ACC112 (cell line): ENCODE measurements at regions not wholly inside any gene's neighbourhood (a gene's known extent, or its start where the extent isn't known, plus 50 kb on each side); places are given as distances from the start of the nearest gene placed in this dataset.

Source experiments
- H2AFZ ChIP-seq: fragments of 200-600 bp; sonication (generic); one replicate; pipeline ENCODE4 v1.6.0; 2017; ENCODE audit warnings: antibody characterized with exemption, low read length; ENCODE audit not compliant: unreplicated experiment
- H3K27ac ChIP-seq: fragments of 200-600 bp; sonication (generic); 2 replicates; pipeline ENCODE4 v1.5.1; 2014; ENCODE audit warnings: low read depth, mild to moderate bottlenecking, antibody characterized with exemption, low read length, moderate library complexity
- H3K27me3 ChIP-seq: fragments of 200-600 bp; sonication (generic); 2 replicates; pipeline ENCODE4 v1.6.1; 2014; ENCODE audit warnings: mild to moderate bottlenecking, antibody characterized with exemption, low read length, moderate library complexity, mixed read lengths; ENCODE audit not compliant: insufficient read depth
- H3K36me3 ChIP-seq: fragments of 200-600 bp; sonication (generic); 2 replicates; pipeline ENCODE4 v1.6.1; 2016; ENCODE audit warnings: mild to moderate bottlenecking, antibody characterized with exemption, low read length, moderate library complexity, mixed read lengths; ENCODE audit not compliant: insufficient read depth
- H3K4me1 ChIP-seq: fragments of 200-600 bp; sonication (generic); one replicate; pipeline ENCODE4 v1.6.1; 2016; ENCODE audit warnings: low read length, mixed read lengths; ENCODE audit not compliant: insufficient read depth, unreplicated experiment, control insufficient read depth
- H3K4me3 ChIP-seq: fragments of 200-600 bp; sonication (generic); 2 replicates; pipeline ENCODE4 v1.5.1; 2014; ENCODE audit warnings: mild to moderate bottlenecking, low read depth, low read length
- H3K79me2 ChIP-seq: fragments of 200-600 bp; sonication (generic); one replicate; pipeline ENCODE4 v1.6.0; 2016; ENCODE audit warnings: low read length; ENCODE audit not compliant: control insufficient read depth, unreplicated experiment, insufficient read depth

GRCh38 chr5:69000216-69000919 is 93.4 kb upstream of the SLC30A5 start:
- H3K4me3 ChIP-seq, result no peak overlapping the region
- no peaks in the 10 kb centered on the region for H3K27me3 ChIP-seq
- H3K79me2 ChIP-seq, result no peaks in the 10 kb centered on the region
- H2AFZ ChIP-seq, result no peak overlapping the region
- H3K27ac ChIP-seq, result no peak overlapping the region
- no peaks in the 10 kb centered on the region for H3K4me1 ChIP-seq
- H3K36me3 ChIP-seq, result no peaks in the 10 kb centered on the region

DNA sequence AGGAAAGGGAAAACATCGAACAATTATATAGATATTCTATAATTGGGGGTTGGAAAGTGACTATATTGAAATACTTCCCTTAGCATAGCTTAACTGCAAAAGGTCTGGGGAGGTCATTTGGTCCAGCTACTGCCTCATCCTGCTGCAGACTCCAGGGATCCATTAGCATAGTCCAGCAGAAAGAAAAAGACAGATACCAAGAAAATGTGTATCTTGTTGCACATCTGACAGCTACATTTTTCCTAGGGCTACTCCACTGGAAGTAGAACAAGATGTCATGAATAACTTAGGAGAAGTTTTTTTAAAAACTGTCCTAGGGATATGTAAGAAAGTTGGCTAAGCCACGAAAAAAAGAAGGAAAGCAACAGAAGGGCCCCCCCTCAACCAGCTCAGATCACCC is 92.9 kb upstream of the SLC30A5 start:
- H3K4me1 ChIP-seq, result no peaks in the 10 kb centered on the region
- no peaks in the 10 kb centered on the region; the same call in 1 of the 2 replicates for H3K27me3 ChIP-seq
- no peak overlapping the region for H2AFZ ChIP-seq
- no peak overlapping the region for H3K27ac ChIP-seq
- no peaks in the 10 kb centered on the region for H3K79me2 ChIP-seq
- no peak overlapping the region for H3K4me3 ChIP-seq
- no peaks in the 10 kb centered on the region for H3K36me3 ChIP-seq

DNA sequence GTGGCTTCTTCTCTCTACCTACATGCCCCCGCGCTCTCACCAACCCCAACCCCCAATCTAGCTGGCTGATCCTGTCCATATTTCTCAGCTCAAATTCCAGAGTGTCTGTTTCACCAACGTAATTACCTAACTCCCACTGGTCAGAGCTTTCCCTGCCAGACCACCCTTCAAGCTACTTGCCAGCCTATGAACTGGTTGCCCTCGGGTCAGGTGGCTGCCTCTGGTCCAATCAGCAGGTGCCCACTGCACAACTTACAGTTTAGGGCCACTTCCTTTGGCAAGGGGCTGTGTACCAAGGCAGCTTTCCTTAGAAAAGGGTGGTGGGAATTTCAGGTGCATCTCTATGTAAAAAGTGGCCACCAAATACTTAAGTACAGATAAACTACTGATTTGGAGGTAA is 92.2 kb upstream of the SLC30A5 start:
- Histone ChIP-seq H2AFZ (no peak overlapping the region), H3K4me1 (no peaks in the 10 kb centered on the region), H3K27me3 (peaks cover 7% of the 10 kb centered on the region; the same call in 1 of the 2 replicates), H3K4me3 (no peak overlapping the region), H3K79me2 (no peaks in the 10 kb centered on the region), H3K36me3 (no peaks in the 10 kb centered on the region), H3K27ac (no peak overlapping the region)

DNA sequence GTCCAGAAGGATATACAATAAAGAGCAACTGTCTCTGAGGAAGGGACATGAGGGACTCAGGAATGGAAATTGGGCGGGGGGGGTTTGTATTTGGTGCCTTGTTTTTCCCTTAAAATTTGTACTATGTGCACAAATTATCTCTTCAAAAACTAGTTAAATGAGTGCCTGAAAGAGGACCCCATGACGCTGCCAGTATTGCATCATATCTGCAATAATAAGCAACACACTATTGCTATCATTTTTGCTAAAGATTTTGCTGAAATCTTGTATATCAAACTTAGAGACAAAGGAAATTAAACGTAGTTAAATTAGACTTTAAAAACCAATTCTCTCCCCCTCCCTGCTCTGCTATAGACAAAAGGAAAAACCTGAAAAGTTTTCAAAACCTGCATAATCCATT is 89.7 kb upstream of the SLC30A5 start:
- no peaks in the 10 kb centered on the region for H3K79me2 ChIP-seq
- H3K4me3 ChIP-seq, result no peak overlapping the region
- peaks cover 10% of the 10 kb centered on the region; the same call in 1 of the 2 replicates for H3K27me3 ChIP-seq
- H2AFZ ChIP-seq, result no peak overlapping the region
- no peaks in the 10 kb centered on the region for H3K4me1 ChIP-seq
- no peaks in the 10 kb centered on the region for H3K36me3 ChIP-seq
- H3K27ac ChIP-seq, result no peak overlapping the region

DNA sequence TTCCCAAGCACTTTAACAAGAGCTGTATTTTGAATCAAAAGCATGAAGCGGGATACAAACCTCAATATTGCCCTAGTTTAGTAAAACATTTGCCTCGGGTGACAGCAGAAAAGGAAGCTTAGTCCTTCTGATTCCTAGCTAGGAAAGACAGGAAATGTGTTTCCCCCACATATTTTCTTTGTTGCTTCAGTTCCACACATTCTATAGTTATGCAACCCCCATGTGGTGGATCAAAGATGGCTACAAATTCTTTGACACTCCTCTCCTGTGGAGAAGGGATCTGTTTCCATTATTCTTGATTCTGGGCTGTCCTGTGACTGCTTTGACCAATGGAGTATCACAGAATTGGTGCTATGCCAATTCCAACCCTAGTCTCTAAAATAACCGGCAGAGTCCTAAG is 89.1 kb upstream of the SLC30A5 start:
- H3K4me1 ChIP-seq, result no peaks in the 10 kb centered on the region
- no peak overlapping the region for H3K4me3 ChIP-seq
- no peak overlapping the region for H2AFZ ChIP-seq
- no peaks in the 10 kb centered on the region for H3K79me2 ChIP-seq
- H3K36me3 ChIP-seq, result no peaks in the 10 kb centered on the region
- no peak overlapping the region for H3K27ac ChIP-seq
- H3K27me3 ChIP-seq, result peaks cover 10% of the 10 kb centered on the region; the same call in 1 of the 2 replicates

DNA sequence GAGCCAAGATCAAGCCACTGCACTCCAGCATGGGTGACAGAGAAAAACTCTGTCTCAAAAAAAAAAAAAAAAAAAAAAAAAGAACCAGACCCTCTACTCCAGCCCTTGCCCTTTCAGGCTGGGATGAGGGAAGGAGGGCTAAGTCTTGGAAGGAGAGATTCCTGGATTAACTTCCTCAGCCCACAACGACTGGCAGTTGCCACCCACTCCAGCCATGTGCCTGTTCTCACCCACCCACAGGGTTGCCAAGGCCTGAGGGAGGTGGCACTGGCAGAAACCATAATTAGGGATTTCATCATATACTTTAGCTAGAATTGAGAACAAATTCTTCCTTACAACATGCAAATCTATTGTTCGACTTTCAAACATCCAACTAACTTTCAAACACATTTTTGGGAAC is 87.8 kb upstream of the SLC30A5 start:
- Histone ChIP-seq H3K36me3 (no peaks in the 10 kb centered on the region), H3K79me2 (no peaks in the 10 kb centered on the region), H3K27ac (no peak overlapping the region), H3K4me1 (no peaks in the 10 kb centered on the region), H2AFZ (no peak overlapping the region), H3K27me3 (peaks cover 10% of the 10 kb centered on the region; the same call in 1 of the 2 replicates), H3K4me3 (no peak overlapping the region)

DNA sequence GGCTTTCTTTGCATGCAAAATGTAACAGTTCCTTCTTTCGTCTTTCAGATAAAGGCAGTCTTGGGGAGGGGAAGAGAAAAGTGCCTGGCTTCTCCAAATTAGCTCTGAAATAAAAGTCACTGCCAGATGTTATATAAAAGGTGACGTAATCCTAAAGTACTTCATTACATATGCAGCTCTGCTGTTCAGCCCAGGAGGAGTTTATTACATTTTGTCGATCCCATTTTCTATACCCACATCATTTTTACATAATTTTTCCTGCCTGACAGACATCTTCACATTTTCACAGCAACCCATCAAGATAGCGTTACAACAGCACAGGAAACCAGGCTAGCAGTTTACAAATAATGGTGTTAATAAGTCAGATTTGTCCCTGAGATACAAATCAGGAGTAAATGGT is 86.7 kb upstream of the SLC30A5 start:
- Histone ChIP-seq H2AFZ (no peak overlapping the region), H3K79me2 (no peaks in the 10 kb centered on the region), H3K27me3 (peaks cover 10% of the 10 kb centered on the region; the same call in 1 of the 2 replicates), H3K4me1 (no peaks in the 10 kb centered on the region), H3K27ac (no peak overlapping the region), H3K36me3 (no peaks in the 10 kb centered on the region), H3K4me3 (no peak overlapping the region)

- no peak overlapping the region for H2AFZ ChIP-seq
- H3K36me3 ChIP-seq, result no peaks in the 10 kb centered on the region
- peaks cover 11% of the 10 kb centered on the region; the same call in 1 of the 2 replicates for H3K27me3 ChIP-seq
- H3K79me2 ChIP-seq, result no peaks in the 10 kb centered on the region
- no peaks in the 10 kb centered on the region for H3K4me1 ChIP-seq
- no peak overlapping the region for H3K27ac ChIP-seq
- no peak overlapping the region for H3K4me3 ChIP-seq
Observed at GRCh38 chr5:69007726-69008368, 86.0 kb upstream of the SLC30A5 start.

- Histone ChIP-seq H3K36me3 (no peaks in the 10 kb centered on the region), H3K27ac (no peak overlapping the region), H3K27me3 (peaks cover 23% of the 10 kb centered on the region), H3K79me2 (no peaks in the 10 kb centered on the region), H3K4me3 (no peak overlapping the region), H2AFZ (no peak overlapping the region), H3K4me1 (no peaks in the 10 kb centered on the region)
Observed at GRCh38 chr5:69010476-69010875, 83.3 kb upstream of the SLC30A5 start.

GRCh38 chr5:69011910-69012309 is 81.9 kb upstream of the SLC30A5 start:
- no peaks in the 10 kb centered on the region for H3K36me3 ChIP-seq
- peaks cover 19% of the 10 kb centered on the region for H3K27me3 ChIP-seq
- H3K4me1 ChIP-seq, result no peaks in the 10 kb centered on the region

GRCh38 chr5:69013481-69013880 is 80.3 kb upstream of the SLC30A5 start:
- no peaks in the 10 kb centered on the region for H3K79me2 ChIP-seq
- H3K27ac ChIP-seq, result no peak overlapping the region
- H3K27me3 ChIP-seq, result peaks cover 27% of the 10 kb centered on the region
- no peaks in the 10 kb centered on the region for H3K36me3 ChIP-seq
- H2AFZ ChIP-seq, result no peak overlapping the region
- H3K4me3 ChIP-seq, result no peak overlapping the region
- no peaks in the 10 kb centered on the region for H3K4me1 ChIP-seq

More at GRCh38 chr5:69011910-69012309, 81.9 kb upstream of the SLC30A5 start:
- H3K27ac ChIP-seq, result no peak overlapping the region
- no peak overlapping the region for H3K4me3 ChIP-seq
- no peaks in the 10 kb centered on the region for H3K79me2 ChIP-seq
- no peak overlapping the region for H2AFZ ChIP-seq
